ENCODE measurements at regions not wholly inside any gene's neighbourhood (a gene's known extent, or its start where the extent isn't known, plus 50 kb on each side); places are given as distances from the start of the nearest gene placed in this dataset.

DNA sequence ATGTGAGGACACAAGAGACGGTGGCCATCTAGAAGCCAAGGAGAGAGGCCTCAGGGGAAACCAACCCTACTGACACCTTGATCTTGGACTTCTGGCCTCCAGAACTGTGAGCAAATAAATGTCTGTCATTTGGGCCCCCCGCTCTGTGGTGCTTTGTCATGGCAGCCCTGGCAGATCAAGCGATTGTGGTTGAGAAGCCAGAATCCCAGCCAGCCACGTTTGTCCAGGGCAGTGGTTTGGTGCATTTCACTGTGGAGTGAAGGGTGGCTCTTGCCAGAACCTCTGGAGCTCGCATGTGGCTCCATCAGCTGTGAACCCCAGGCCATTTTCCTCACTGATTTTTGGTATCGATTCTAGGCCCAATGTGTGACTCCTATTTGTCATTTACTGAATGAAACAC is 404.9 kb downstream of the BCL11B start:
- TF ChIP-seq, protein P1, sequence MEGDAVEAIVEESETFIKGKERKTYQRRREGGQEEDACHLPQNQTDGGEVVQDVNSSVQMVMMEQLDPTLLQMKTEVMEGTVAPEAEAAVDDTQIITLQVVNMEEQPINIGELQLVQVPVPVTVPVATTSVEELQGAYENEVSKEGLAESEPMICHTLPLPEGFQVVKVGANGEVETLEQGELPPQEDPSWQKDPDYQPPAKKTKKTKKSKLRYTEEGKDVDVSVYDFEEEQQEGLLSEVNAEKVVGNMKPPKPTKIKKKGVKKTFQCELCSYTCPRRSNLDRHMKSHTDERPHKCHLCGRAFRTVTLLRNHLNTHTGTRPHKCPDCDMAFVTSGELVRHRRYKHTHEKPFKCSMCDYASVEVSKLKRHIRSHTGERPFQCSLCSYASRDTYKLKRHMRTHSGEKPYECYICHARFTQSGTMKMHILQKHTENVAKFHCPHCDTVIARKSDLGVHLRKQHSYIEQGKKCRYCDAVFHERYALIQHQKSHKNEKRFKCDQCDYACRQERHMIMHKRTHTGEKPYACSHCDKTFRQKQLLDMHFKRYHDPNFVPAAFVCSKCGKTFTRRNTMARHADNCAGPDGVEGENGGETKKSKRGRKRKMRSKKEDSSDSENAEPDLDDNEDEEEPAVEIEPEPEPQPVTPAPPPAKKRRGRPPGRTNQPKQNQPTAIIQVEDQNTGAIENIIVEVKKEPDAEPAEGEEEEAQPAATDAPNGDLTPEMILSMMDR (IDR thresholded peaks at IDR 0.05), result no peak
- no peak for TF ChIP-seq POLR2A (IDR thresholded peaks at IDR 0.05)
- no peak for TF ChIP-seq POLR2AphosphoS5 (IDR thresholded peaks at IDR 0.05)

Data from breast epithelium (tissue), 3 donors.